GM12892 (cell line): ENCODE measurements at regions not wholly inside any gene's neighbourhood (a gene's known extent, or its start where the extent isn't known, plus 50 kb on each side); places are given as distances from the start of the nearest gene placed in this dataset.

Source experiments
- DNase-seq: peaks from one replicate; pipeline ENCODE4 v3.0.0; 2011; ENCODE audit not compliant: insufficient read length
- FAIRE-seq: peaks from 2 replicates; lab custom pipeline; 2011; peaks lifted over from hg19 to GRCh38; lab: Jason Lieb, UNC
- POLR2A ChIP-seq: IDR thresholded peaks from 2 replicates; pipeline ENCODE4 v1.6.1; 2011; ENCODE audit warnings: low read depth, low read length, control low read depth
- POLR2AphosphoS5 ChIP-seq: IDR thresholded peaks from 2 replicates; pipeline ENCODE4 v1.6.1; 2011; ENCODE audit warnings: low read depth, low read length, control low read depth
- TAF1 ChIP-seq: IDR thresholded peaks from 2 replicates; pipeline ENCODE4 v1.6.1; 2011; ENCODE audit warnings: low read depth, mild to moderate bottlenecking, control low read depth, low read length, borderline replicate concordance

GRCh38 chr13:40375489-40376171 is 290.8 kb downstream of the FOXO1 start:
- DNase-seq (no peak), FAIRE-seq (no peak)
- TF ChIP-seq POLR2AphosphoS5 (no peak), TAF1 (no peak), POLR2A (no peak)

- FAIRE-seq, result no peak
- TF ChIP-seq POLR2AphosphoS5, result no peak
- TF ChIP-seq TAF1, result no peak
- no peak for TF ChIP-seq POLR2A
- DNase-seq, result no peak
These were observed 290.1 kb downstream of the FOXO1 start for GRCh38 chr13:40376296-40376849.

GRCh38 chr13:40376867-40377535 is 289.4 kb downstream of the FOXO1 start:
- FAIRE-seq, result no peak
- DNase-seq, result no peak
- no peak for TF ChIP-seq POLR2A
- TF ChIP-seq TAF1, result no peak
- TF ChIP-seq POLR2AphosphoS5, result no peak

- DNase-seq (no peak), FAIRE-seq (no peak)
- TF ChIP-seq POLR2A (no peak), POLR2AphosphoS5 (no peak), TAF1 (no peak)
These were observed 288.7 kb downstream of the FOXO1 start for GRCh38 chr13:40377783-40378182.

GRCh38 chr13:40379196-40379595 is 287.2 kb downstream of the FOXO1 start:
- DNase-seq (no peak), FAIRE-seq (no peak)
- TF ChIP-seq POLR2AphosphoS5 (no peak), TAF1 (no peak), POLR2A (no peak)

GRCh38 chr13:40379794-40380578 is 286.5 kb downstream of the FOXO1 start:
- no peak for DNase-seq
- FAIRE-seq, result no peak
- TF ChIP-seq POLR2A (no peak), POLR2AphosphoS5 (no peak), TAF1 (no peak)

- DNase-seq (no peak), FAIRE-seq (no peak)
- TF ChIP-seq POLR2AphosphoS5, result no peak
- TF ChIP-seq TAF1, result no peak
- TF ChIP-seq POLR2A, result no peak
These were observed 284.3 kb downstream of the FOXO1 start for GRCh38 chr13:40381935-40382764.

GRCh38 chr13:40383132-40383531 is 283.3 kb downstream of the FOXO1 start:
- TF ChIP-seq TAF1, result no peak
- TF ChIP-seq POLR2AphosphoS5, result no peak
- TF ChIP-seq POLR2A, result no peak

GRCh38 chr13:40383885-40384284 is 282.6 kb downstream of the FOXO1 start:
- FAIRE-seq (peak; percentile 46), DNase-seq (no peak)
- no peak for TF ChIP-seq POLR2A

More at GRCh38 chr13:40383132-40383531, 283.3 kb downstream of the FOXO1 start:
- DNase-seq (no peak), FAIRE-seq (no peak)

GRCh38 chr13:40384976-40385857 is 281.2 kb downstream of the FOXO1 start:
- DNase-seq, result no peak
- FAIRE-seq, result no peak
- no peak for TF ChIP-seq POLR2AphosphoS5
- no peak for TF ChIP-seq TAF1
- TF ChIP-seq POLR2A, result no peak

- no peak for FAIRE-seq
- TF ChIP-seq TAF1, result no peak
- TF ChIP-seq POLR2AphosphoS5, result no peak
- no peak for TF ChIP-seq POLR2A
- DNase-seq, result no peak
These were observed 280.6 kb downstream of the FOXO1 start for GRCh38 chr13:40385858-40386180.
